ENCODE measurements at regions not wholly inside any gene's neighbourhood (a gene's known extent, or its start where the extent isn't known, plus 50 kb on each side); places are given as distances from the start of the nearest gene placed in this dataset.
"Not testable (repeated sequence)": the region's sequence is repeated elsewhere in the genome, so short reads cannot be mapped to it uniquely, and the experiment has no call there.

DNA sequence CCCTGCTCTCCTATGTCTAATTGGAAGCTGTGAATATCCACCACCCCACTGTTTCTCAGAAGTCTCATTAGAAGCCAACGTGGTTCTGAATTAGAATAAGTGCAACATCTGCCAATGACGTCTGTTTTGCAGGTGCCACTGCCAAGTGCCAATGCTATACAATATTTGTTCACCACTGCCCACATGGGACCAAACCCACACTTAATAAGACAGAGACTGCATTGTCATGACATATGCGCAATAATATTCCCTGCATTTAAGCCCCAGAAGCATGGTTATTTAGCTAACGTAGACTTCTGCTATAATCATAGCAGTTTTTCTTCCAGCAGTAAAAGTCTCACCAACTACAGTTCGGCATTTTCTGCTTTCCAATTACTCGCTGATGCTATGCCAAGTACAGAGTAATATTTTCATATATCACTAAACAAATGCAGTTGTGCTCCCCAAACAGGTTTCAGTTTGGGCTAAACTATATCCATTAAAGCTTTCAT lies 262.5 kb upstream of the PCDH18 start:
- no peak for DNase-seq (ENCODE audit: low read depth, low spot score)
- POLR2A ChIA-PET: no interaction called here
- CTCF ChIA-PET: interaction anchor here (0.6 kb wide), 1 partner anchor 108 kb away, joined by 3 read pairs; no protein-coding TSS in a partner anchor
- TF ChIP-seq, protein P1, sequence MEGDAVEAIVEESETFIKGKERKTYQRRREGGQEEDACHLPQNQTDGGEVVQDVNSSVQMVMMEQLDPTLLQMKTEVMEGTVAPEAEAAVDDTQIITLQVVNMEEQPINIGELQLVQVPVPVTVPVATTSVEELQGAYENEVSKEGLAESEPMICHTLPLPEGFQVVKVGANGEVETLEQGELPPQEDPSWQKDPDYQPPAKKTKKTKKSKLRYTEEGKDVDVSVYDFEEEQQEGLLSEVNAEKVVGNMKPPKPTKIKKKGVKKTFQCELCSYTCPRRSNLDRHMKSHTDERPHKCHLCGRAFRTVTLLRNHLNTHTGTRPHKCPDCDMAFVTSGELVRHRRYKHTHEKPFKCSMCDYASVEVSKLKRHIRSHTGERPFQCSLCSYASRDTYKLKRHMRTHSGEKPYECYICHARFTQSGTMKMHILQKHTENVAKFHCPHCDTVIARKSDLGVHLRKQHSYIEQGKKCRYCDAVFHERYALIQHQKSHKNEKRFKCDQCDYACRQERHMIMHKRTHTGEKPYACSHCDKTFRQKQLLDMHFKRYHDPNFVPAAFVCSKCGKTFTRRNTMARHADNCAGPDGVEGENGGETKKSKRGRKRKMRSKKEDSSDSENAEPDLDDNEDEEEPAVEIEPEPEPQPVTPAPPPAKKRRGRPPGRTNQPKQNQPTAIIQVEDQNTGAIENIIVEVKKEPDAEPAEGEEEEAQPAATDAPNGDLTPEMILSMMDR (IDR thresholded peaks at IDR 0.05; ENCODE audit: insufficient read depth, low read length, missing control alignments): no peak
- no peak overlapping the region for H3K4me3 ChIP-seq (ENCODE audit: low read depth, low read length)

DNA sequence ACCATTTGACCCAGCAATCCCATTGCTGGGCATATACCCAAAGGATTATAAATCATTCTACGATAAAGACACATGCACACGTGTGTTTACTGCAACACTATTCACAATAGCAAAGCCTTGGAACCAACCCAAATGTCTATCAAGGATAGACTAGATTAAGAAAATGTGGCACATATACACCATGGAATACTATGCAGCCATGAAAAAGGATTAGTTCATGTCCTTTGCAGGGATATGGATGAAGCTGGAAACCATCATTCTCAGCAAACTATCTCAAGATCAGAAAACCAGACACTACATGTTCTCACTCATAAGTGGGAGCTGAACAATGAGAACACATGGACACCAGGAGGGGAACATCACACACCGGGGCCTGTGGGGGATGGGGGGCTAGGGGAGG lies 257.0 kb upstream of the PCDH18 start:
- CTCF ChIA-PET; POLR2A ChIA-PET; DNase-seq (ENCODE audit: low read depth, low spot score); H3K4me3 ChIP-seq (ENCODE audit: low read depth, low read length): not testable (repeated sequence)

DNA sequence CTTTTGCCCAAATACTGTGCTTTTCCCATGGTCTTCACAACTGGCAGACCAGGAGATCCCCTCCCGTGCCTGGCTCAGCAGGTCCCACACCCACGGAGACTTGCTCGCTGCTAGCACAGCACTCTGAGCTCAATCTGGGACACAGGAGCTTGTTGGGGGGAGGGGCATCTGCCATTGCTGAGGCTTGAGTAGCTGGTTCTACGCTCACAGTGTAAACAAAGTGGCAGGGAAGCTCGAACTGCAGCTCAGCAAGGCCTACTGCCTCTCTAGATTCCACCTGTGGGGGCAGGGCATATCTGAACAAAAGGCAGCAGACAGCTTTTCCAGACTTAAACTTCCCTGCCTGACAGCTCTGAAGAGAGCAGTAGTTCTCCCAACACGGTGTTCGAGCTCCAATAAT lies 251.6 kb upstream of the PCDH18 start:
- H3K4me3 ChIP-seq (ENCODE audit: low read depth, low read length); DNase-seq (ENCODE audit: low read depth, low spot score); POLR2A ChIA-PET: not testable (repeated sequence)
- CTCF ChIA-PET: interaction anchor here (0.6 kb wide), 1 partner anchor 327 kb away, joined by 3 read pairs; no protein-coding TSS in a partner anchor

DNA sequence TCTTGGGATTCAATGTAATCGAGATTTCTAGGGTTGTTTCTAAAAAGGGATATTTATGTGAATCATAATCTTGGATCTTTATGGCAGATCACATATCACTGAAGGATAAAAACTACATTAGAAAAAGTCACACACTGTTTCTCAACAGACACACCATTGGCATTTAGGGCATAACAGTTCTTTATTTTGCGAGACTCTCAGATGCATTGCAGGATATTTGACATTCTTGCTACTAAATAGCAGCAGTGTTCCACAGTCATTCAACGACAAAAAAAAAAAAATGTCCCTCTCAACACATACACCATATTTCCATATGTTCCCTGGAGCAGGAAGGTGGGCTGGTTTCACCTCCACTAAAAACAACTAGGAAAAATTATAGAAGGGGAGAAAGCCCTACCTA lies 243.4 kb upstream of the PCDH18 start:
- TF ChIP-seq, protein P1 (IDR thresholded peaks at IDR 0.05; ENCODE audit: insufficient read depth, low read length, missing control alignments): no peak
- no peak for DNase-seq (ENCODE audit: low read depth, low spot score)
- POLR2A ChIA-PET: no interaction called here
- no peak overlapping the region for H3K4me3 ChIP-seq (ENCODE audit: low read depth, low read length)
- CTCF ChIA-PET: no interaction called here

DNA sequence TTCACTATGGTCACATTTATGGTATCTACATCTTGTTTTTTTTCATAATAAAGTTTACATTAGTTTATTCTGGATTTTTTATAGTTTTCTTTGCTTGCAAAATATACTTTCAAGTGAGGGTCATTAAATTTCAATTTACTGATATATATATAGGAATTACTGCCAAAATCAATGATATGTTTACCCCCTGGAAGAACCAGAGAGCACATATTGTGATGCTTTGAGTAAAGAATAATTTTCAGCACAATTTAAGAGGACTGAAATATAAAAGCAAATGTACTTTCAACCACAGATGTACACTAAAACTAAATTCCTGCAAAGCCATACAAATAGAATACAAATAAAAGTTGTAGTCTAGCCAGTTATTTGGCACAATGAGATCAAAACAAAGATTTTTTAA lies 242.2 kb upstream of the PCDH18 start:
- no peak for DNase-seq (ENCODE audit: low read depth, low spot score)
- ChIA-PET POLR2A (no interaction called here), CTCF (no interaction called here)
- no peak overlapping the region for H3K4me3 ChIP-seq (ENCODE audit: low read depth, low read length)
- TF ChIP-seq, protein P1 (IDR thresholded peaks at IDR 0.05; ENCODE audit: insufficient read depth, low read length, missing control alignments): no peak

DNA sequence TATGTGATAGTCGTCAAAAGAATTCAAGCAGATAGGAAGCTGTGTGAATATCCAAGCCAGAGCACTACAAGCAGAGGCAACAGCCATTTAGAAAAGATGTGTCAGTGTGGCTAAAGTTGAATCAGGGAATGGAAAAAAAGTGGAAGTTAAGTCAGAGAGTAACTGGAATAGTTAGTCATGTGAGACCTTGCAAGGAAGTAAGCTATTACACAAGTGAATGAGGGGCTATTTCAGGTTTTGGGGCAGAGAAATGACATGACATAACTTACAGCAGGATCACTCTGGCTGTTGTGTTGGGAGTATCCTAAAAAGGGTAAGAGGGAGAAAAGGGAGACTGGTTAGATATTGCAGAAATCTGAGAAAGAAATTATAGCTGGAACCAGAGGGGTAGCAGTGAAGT lies 236.6 kb upstream of the PCDH18 start:
- no peak overlapping the region for H3K4me3 ChIP-seq (ENCODE audit: low read depth, low read length)
- ChIA-PET POLR2A (no interaction called here), CTCF (interaction anchor here (0.6 kb wide), 1 partner anchor 238 kb away, joined by 4 read pairs; no protein-coding TSS in a partner anchor)
- TF ChIP-seq, protein P1 (IDR thresholded peaks at IDR 0.05; ENCODE audit: insufficient read depth, low read length, missing control alignments): no peak
- DNase-seq (ENCODE audit: low read depth, low spot score): no peak

DNA sequence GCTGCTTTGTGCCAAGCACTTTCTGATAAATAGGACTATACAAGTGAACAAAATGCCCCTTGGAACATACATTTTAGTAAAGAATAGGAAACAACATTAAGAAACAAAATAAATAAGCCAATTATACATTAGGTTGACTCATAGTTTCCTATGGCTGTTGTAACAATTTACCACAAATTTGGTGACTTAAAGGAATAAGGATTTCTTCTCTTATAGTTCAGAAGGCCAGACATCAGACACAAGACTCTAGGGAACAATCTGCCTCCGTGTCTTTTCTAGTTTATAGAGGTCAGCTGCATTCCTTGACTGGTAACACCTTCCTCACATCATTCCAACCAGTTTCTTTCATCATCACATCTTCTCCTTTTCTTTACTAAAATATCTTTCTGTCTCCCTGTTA lies 235.9 kb upstream of the PCDH18 start:
- TF ChIP-seq, protein P1 (IDR thresholded peaks at IDR 0.05; ENCODE audit: insufficient read depth, low read length, missing control alignments): no peak
- no peak for DNase-seq (ENCODE audit: low read depth, low spot score)
- H3K4me3 ChIP-seq (ENCODE audit: low read depth, low read length): no peak overlapping the region
- CTCF ChIA-PET: no interaction called here
- POLR2A ChIA-PET: no interaction called here
